Activated CD4-positive, alpha-beta memory T cell treated with anti-CD3 and anti-CD28 coated beads for 36 hours (primary cell): ENCODE measurements at regions not wholly inside any gene's neighbourhood (a gene's known extent, or its start where the extent isn't known, plus 50 kb on each side); places are given as distances from the start of the nearest gene placed in this dataset.
"Not testable (repeated sequence)": the region's sequence is repeated elsewhere in the genome, so short reads cannot be mapped to it uniquely, and the experiment has no call there.

Experiments
- CTCF ChIA-PET: fragments of 350-600 bp; sonication (Branson Sonifier 250); formaldehyde crosslinking; loops from one replicate; lab custom pipeline; 2021; ENCODE audit warnings: antibody characterized with exemption, inconsistent platforms; lab: Charles Lee
- POLR2A ChIA-PET: fragments of 350-600 bp; sonication (Branson Sonifier 250); formaldehyde crosslinking; loops from one replicate; lab custom pipeline; 2021; ENCODE audit warnings: antibody characterized with exemption; lab: Charles Lee
- DNase-seq: peaks from one replicate; pipeline ENCODE4 v3.0.0-alpha.2; 2020
- H3K27ac Mint-ChIP-seq: one replicate; pipeline ENCODE4 v1.8.0; 2021; ENCODE audit warnings: mixed read lengths
- H3K27me3 Mint-ChIP-seq: one replicate; pipeline ENCODE4 v1.8.0; 2021; ENCODE audit warnings: mixed read lengths
- H3K36me3 Mint-ChIP-seq: one replicate; pipeline ENCODE4 v1.8.0; 2021; ENCODE audit warnings: mixed read lengths
- H3K4me1 Mint-ChIP-seq: one replicate; pipeline ENCODE4 v1.8.0; 2021; ENCODE audit warnings: low read depth, mixed read lengths
- H3K4me3 Mint-ChIP-seq: one replicate; pipeline ENCODE4 v1.8.0; 2021; ENCODE audit warnings: mild to moderate bottlenecking, mixed read lengths
- H3K9me3 Mint-ChIP-seq: one replicate; pipeline ENCODE4 v1.8.0; 2021; ENCODE audit warnings: mixed read lengths
- intact Hi-C: fragments of 100-400 bp; cut with micrococcal nuclease; formaldehyde crosslinking; loops from one replicate; pipeline ENCODE4 v1.15.1; 2023

GRCh38 chr1:98147280-98147679 lies 226.4 kb upstream of the DPYD start:
- POLR2A ChIA-PET = no interaction called here
- no peak overlapping the region for H3K4me3 Mint-ChIP-seq

GRCh38 chr1:98145655-98146054 lies 224.8 kb upstream of the DPYD start:
- Mint-ChIP-seq H3K4me1 (no peaks in the 10 kb centered on the region), H3K36me3 (no peaks in the 10 kb centered on the region), H3K27me3 (no peaks in the 10 kb centered on the region), H3K27ac (no peak overlapping the region), H3K4me3 (no peak overlapping the region), H3K9me3 (peaks cover 2% of the 10 kb centered on the region)
- CTCF ChIA-PET = no interaction called here
- POLR2A ChIA-PET = no interaction called here
- intact Hi-C loops = no loop called here
- DNase-seq = no peak

More at GRCh38 chr1:98147280-98147679, 226.4 kb upstream of the DPYD start:
- DNase-seq = no peak
- Mint-ChIP-seq H3K4me1 (no peaks in the 10 kb centered on the region), H3K27ac (no peak overlapping the region), H3K36me3 (no peaks in the 10 kb centered on the region), H3K9me3 (peaks cover 11% of the 10 kb centered on the region), H3K27me3 (no peaks in the 10 kb centered on the region)
- CTCF ChIA-PET = no interaction called here
- intact Hi-C loops = no loop called here

GRCh38 chr1:98143403-98143802 lies 222.6 kb upstream of the DPYD start:
- intact Hi-C loops = no loop called here
- Mint-ChIP-seq H3K9me3 (no peaks in the 10 kb centered on the region), H3K36me3 (no peaks in the 10 kb centered on the region), H3K27me3 (no peaks in the 10 kb centered on the region), H3K4me1 (no peaks in the 10 kb centered on the region), H3K27ac (no peak overlapping the region), H3K4me3 (no peak overlapping the region)
- DNase-seq = no peak
- CTCF ChIA-PET = no interaction called here
- POLR2A ChIA-PET = no interaction called here

GRCh38 chr1:98133131-98133530 lies 212.3 kb upstream of the DPYD start:
- Mint-ChIP-seq H3K4me3 (no peak overlapping the region), H3K27ac (no peak overlapping the region), H3K4me1 (no peaks in the 10 kb centered on the region), H3K27me3 (no peaks in the 10 kb centered on the region), H3K36me3 (no peaks in the 10 kb centered on the region), H3K9me3 (no peaks in the 10 kb centered on the region)
- DNase-seq = no peak
- intact Hi-C loops = no loop called here
- POLR2A ChIA-PET = no interaction called here
- CTCF ChIA-PET = no interaction called here

- Mint-ChIP-seq H3K4me3 (no peak overlapping the region), H3K9me3 (no peaks in the 10 kb centered on the region), H3K27ac (no peak overlapping the region), H3K36me3 (no peaks in the 10 kb centered on the region), H3K4me1 (no peaks in the 10 kb centered on the region), H3K27me3 (no peaks in the 10 kb centered on the region)
- intact Hi-C loops = no loop called here
- ChIA-PET POLR2A (no interaction called here), CTCF (no interaction called here)
- DNase-seq = no peak
Measured at GRCh38 chr1:98130408-98130807, 209.6 kb upstream of the DPYD start.

GRCh38 chr1:98129491-98129890 lies 208.7 kb upstream of the DPYD start:
- intact Hi-C loops = no loop called here
- no peaks in the 10 kb centered on the region for H3K9me3 Mint-ChIP-seq
- ChIA-PET POLR2A (no interaction called here), CTCF (no interaction called here)
- H3K4me3 Mint-ChIP-seq = no peak overlapping the region
- H3K27me3 Mint-ChIP-seq = no peaks in the 10 kb centered on the region
- H3K4me1 Mint-ChIP-seq = no peaks in the 10 kb centered on the region
- no peak for DNase-seq
- H3K27ac Mint-ChIP-seq = no peak overlapping the region
- no peaks in the 10 kb centered on the region for H3K36me3 Mint-ChIP-seq

GRCh38 chr1:98126740-98127139 lies 205.9 kb upstream of the DPYD start:
- ChIA-PET POLR2A (no interaction called here), CTCF (no interaction called here)
- peaks cover 3% of the 10 kb centered on the region for H3K9me3 Mint-ChIP-seq
- no peaks in the 10 kb centered on the region for H3K27me3 Mint-ChIP-seq
- H3K4me1 Mint-ChIP-seq = no peaks in the 10 kb centered on the region
- DNase-seq = no peak
- H3K36me3 Mint-ChIP-seq = no peaks in the 10 kb centered on the region
- H3K27ac Mint-ChIP-seq = no peak overlapping the region
- intact Hi-C loops = no loop called here
- H3K4me3 Mint-ChIP-seq = no peak overlapping the region

- Mint-ChIP-seq H3K4me1 (no peaks in the 10 kb centered on the region), H3K27me3 (no peaks in the 10 kb centered on the region), H3K36me3 (no peaks in the 10 kb centered on the region), H3K9me3 (peaks cover 3% of the 10 kb centered on the region), H3K27ac (no peak overlapping the region), H3K4me3 (no peak overlapping the region)
- ChIA-PET CTCF (no interaction called here), POLR2A (no interaction called here)
- DNase-seq = no peak
- intact Hi-C loops = no loop called here
Measured at GRCh38 chr1:98121646-98122045, 200.8 kb upstream of the DPYD start.

- Mint-ChIP-seq H3K27ac (no peak overlapping the region), H3K27me3 (no peaks in the 10 kb centered on the region), H3K4me3 (no peak overlapping the region), H3K9me3 (peaks cover 3% of the 10 kb centered on the region), H3K4me1 (no peaks in the 10 kb centered on the region), H3K36me3 (no peaks in the 10 kb centered on the region)
- POLR2A ChIA-PET = no interaction called here
- intact Hi-C loops = no loop called here
- no peak for DNase-seq
- CTCF ChIA-PET = no interaction called here
Measured at GRCh38 chr1:98119796-98120195, 199.0 kb upstream of the DPYD start.

- Mint-ChIP-seq H3K9me3 (no peaks in the 10 kb centered on the region), H3K4me1 (no peaks in the 10 kb centered on the region), H3K36me3 (no peaks in the 10 kb centered on the region), H3K27me3 (peaks cover 2% of the 10 kb centered on the region), H3K27ac (no peak overlapping the region), H3K4me3 (no peak overlapping the region)
- CTCF ChIA-PET = no interaction called here
- POLR2A ChIA-PET = no interaction called here
- intact Hi-C loops = no loop called here
- no peak for DNase-seq
Measured at GRCh38 chr1:98113811-98114210, 193.0 kb upstream of the DPYD start.

GRCh38 chr1:98112626-98113025 lies 191.8 kb upstream of the DPYD start:
- Mint-ChIP-seq H3K36me3 (no peaks in the 10 kb centered on the region), H3K4me3 (no peak overlapping the region), H3K4me1 (no peaks in the 10 kb centered on the region), H3K9me3 (peaks cover 9% of the 10 kb centered on the region), H3K27ac (no peak overlapping the region), H3K27me3 (peaks cover 2% of the 10 kb centered on the region)
- intact Hi-C loops = no loop called here
- no peak for DNase-seq
- ChIA-PET POLR2A (no interaction called here), CTCF (interaction anchor here (0.6 kb wide), 1 partner anchor 1390 kb away, joined by 4 read pairs; no protein-coding TSS in a partner anchor)

- intact Hi-C loops = no loop called here
- POLR2A ChIA-PET = no interaction called here
- no peak overlapping the region for H3K4me3 Mint-ChIP-seq
Measured at GRCh38 chr1:98110674-98111073, 189.8 kb upstream of the DPYD start.

GRCh38 chr1:98108378-98108777 lies 187.5 kb upstream of the DPYD start:
- H3K36me3 Mint-ChIP-seq, CTCF ChIA-PET, H3K27ac Mint-ChIP-seq, H3K27me3 Mint-ChIP-seq, H3K4me1 Mint-ChIP-seq, POLR2A ChIA-PET, H3K4me3 Mint-ChIP-seq, intact Hi-C loops, DNase-seq: not testable (repeated sequence)
- peaks cover 20% of the 10 kb centered on the region for H3K9me3 Mint-ChIP-seq

More at GRCh38 chr1:98110674-98111073, 189.8 kb upstream of the DPYD start:
- CTCF ChIA-PET = no interaction called here
- Mint-ChIP-seq H3K27ac (no peak overlapping the region), H3K27me3 (peaks cover 2% of the 10 kb centered on the region), H3K4me1 (no peaks in the 10 kb centered on the region), H3K9me3 (peaks cover 20% of the 10 kb centered on the region), H3K36me3 (no peaks in the 10 kb centered on the region)
- DNase-seq = no peak
